T-helper 2 cell (primary cell): ENCODE measurements at regions not wholly inside any gene's neighbourhood (a gene's known extent, or its start where the extent isn't known, plus 50 kb on each side); places are given as distances from the start of the nearest gene placed in this dataset.
A peak's percentile ranks its signal among the peaks of the same experiment; 100 is the strongest.

Source experiments
- DNase-seq, 5 experiments: peaks; one replicate each; pipeline versions ENCODE4 v3.0.0 to v3.0.0-alpha.2; 2012 to 2022

DNA sequence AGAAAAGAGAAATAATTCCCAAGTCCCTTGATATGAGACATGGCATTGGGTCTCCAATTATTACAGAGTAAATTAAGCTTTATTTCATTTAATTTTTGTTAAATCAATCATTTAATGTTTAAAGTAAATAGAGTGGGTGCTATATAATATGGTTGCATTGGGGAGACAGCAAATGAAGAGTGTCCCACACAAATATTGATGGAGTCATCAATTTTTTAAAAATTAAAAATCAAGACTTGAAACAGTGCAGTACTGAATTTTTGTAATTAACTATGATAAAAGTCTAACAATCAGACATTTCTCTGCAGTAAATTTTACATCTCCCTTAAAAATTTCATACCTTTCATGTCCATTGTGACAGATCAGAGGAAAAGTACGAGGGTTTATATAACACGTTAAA is 193.9 kb upstream of the ID4 start:
- DNase-seq = no peak

DNA sequence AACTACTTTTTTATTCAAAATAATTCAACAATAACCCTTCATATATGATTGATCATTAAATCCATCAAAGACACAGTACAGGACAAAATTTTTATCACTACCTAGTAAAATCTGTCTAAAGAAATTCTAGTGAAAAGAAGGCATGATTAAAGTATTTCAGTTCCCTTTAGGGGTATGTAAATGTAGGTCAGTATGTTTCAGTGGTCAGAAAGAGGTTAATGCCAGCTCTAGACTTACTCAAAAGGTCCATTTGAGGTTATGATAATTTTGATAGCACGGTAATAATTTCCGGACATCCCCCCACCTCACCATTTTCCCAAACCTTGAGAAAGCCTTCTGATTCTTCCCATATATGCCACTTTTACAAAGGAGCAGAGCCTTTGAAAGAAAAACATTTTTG is 193.5 kb upstream of the ID4 start:
- no peak for DNase-seq

DNA sequence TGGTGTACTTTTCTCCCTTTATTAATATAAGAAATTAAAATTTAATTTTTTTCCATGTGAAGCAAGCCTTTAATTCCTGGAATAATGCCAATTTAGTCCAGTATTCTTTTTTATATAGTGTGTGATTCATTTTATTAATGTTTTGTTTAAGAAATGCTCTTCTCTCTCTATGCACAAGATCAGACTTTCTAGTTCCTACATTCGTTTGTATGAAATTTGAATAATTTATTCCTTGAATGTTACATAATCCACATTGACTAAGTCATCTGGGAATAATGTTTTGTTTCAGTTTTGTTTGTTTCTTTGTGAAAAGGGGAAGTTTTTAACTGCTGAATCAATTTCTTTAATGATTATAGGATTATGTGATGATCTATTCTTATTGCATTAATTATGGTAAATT is 181.4 kb upstream of the ID4 start:
- no peak for DNase-seq

DNA sequence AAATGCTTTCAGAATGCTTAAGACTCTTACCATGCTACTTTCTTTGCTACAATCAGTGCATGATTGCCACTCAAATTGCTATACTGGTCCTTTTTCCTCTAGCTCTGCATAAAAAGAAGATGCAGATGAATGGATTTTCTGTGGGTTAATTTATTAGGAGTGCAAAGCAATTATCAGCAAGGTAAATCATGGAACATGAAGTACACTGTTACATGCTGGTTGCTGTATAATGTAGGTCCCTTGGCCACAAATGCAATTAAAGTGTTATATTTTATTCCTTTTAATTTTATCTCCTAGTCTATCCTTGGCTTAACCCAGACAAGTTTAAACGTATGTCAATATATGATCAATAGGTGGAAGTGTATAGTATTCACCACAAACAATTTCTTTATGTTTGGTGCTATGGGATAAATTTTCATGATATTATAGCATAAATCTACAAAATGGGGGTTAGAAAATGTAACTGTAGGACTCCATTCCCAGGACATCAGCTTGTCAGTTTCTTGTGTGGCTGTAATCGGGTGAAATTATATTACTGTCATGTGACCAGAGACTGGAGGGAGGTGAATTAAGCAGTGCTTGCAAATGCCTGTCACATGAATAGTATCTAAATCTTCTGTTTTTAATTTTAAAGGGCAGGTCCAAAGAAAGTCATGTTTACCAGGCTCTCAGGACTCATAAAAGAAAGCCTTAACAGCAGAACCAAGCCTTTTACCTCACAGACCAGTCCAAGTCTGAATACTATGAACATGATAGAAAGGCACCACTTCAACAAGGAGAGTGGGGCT is 176.9 kb upstream of the ID4 start:
- no peak for DNase-seq

DNA sequence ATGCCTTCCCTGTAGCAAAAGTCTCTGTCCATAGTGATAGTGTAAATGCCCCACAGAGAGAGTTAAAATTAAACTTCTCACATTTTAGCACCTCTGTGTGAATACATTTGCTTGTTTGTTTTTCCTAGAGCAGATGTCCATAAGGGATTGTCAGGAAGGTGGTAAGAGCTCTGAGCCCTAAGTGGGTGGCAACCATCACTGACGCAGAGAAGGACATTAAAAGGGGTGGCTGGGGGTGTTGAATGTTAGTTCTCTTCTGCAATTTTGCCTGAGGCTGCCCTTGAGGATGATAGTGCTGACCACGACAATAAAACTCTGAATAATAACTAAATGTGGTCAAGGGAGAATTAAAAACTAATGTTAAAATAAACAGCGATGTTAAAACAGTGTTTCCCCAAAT is 174.3 kb upstream of the ID4 start:
- DNase-seq = no peak

DNA sequence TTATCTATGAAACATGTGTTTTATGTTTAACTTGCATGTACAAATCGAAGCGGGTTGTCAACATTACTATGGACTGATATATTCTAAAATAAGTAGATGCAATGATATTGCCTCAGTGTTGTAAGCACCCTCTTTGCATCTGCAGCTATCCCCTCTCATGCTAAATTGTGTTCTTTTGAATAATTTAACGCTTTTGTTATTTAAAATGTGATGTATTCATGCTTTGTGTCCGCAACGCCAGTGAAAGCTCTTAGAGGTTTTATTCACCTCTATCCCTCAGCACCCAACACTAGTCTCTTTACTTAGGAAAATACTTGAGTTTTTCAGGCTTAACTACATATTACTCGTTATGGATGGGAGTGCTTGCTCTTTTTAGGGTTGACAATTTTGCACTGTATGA is 173.7 kb upstream of the ID4 start:
- DNase-seq = no peak

DNA sequence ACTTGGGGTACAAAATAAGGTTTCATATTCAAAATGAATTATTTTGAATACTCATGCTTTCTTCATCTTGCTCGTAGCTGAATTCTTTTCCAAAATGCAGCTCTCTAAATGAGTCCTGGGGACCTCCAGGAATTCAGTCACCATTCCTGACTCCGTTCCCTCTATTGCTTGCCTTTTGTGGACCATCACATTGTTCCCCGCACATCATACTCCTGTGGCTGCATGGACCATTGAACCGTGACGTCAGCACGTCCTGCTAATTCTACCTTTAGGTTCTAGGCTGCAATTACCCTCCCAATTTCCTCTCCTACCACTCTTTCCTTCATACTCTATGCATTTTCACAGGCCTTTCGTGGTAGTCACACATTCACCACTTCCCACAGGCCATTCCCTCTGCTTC is 173.1 kb upstream of the ID4 start:
- no peak for DNase-seq

DNA sequence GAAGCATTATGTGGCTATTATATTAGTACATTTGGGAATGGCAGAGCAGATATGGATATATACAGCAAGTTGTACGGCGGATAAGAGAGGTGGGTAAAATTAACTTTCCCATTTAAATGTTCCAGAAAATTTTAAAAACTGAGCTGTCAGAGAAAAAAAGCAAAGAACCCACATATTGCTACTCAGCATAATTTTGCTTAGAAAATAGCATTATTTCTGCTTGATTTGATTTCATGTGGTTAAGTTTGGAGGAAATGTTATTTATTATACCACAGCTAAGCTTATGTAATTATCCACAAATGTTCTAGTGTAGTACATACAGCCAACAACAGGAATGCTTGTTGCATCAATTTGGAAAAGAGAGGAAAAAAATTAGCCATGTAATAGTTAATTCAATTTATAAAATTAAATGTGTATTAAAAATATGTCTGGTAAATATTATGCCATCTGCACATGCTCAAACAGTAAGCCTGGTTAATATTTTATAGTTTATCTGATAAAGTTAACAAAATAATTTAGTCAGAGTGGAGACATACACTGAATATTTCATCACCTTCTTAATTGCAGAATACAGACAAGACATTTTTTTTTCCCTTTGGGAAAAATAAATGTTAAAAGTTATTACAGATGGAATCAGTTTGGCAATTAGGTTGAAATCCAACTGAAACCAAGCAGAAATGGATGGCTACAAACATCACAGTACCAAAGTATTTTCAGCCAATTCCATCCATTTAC is 172.1 kb upstream of the ID4 start:
- DNase-seq = no peak

DNA sequence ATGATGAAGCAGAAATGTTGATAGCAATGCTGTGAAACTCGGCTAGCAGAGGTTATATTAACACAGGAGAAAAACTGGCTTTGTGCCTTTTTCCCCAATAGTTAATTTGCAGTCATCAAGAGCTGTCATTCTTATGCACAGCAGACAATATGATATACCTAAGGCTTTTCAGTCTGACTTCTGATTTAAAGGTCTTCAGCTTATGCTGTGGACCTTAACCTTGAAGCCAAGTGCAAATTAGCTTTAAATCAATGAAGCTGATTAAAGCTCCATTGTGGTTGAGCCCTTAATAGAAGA is 171.6 kb upstream of the ID4 start:
- no peak for DNase-seq

DNA sequence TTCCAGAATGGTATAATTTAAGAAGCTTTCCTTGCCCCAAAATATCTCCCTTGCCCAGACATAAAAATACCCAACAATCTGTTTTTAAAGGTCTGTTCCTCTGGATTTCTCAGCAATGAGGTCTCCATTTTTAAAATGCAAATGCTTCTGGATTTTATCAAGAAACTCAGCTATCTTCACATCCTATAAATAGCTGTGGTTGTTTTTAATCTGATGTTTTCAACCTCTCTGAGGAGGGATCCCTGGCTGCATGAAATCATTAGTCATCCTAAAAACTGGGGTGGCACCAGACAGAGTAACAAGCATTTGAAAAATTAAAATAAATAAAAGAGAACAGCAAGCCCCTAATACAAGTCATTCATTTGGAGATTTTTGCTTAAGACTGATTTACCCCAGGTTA is 168.5 kb upstream of the ID4 start:
- DNase-seq = no peak

DNA sequence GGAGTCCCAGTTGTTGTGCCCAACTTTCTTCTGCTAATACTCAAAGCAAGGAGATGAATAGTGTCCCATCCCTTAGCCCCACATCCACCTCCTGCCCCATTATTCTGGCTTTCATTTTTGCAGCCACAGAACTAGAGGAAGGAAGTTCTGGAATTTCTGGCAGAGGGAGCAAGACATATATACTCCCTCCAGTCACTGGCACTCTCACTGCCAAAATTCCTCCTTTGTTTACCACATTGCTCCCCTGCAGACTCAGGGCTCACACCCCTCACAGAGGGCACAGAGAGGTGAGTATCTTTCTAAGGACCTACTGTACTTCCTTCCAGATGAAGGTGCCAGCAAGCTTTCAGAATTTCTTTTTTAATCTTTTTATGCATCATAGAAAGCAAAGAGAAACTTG is 168.0 kb upstream of the ID4 start:
- DNase-seq = no peak

DNA sequence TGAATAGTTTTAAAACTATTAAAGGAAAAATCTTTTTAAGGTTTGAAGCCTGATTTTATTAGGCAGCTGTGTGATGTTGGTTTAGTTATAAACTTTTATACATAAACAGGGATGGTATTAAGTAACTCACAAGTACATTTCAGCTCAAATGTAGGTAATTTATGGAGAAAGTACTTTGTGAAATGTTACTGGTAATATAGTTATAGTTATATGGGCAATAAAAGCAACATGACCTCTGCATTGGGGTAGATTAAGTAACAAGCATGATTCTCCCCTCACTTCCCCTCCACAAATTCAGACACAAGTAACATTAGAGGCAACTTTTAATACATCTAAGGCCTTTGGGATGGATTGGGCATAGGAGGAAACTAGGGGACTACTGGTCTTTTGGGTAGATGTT is 154.3 kb upstream of the ID4 start:
- no peak for DNase-seq

DNA sequence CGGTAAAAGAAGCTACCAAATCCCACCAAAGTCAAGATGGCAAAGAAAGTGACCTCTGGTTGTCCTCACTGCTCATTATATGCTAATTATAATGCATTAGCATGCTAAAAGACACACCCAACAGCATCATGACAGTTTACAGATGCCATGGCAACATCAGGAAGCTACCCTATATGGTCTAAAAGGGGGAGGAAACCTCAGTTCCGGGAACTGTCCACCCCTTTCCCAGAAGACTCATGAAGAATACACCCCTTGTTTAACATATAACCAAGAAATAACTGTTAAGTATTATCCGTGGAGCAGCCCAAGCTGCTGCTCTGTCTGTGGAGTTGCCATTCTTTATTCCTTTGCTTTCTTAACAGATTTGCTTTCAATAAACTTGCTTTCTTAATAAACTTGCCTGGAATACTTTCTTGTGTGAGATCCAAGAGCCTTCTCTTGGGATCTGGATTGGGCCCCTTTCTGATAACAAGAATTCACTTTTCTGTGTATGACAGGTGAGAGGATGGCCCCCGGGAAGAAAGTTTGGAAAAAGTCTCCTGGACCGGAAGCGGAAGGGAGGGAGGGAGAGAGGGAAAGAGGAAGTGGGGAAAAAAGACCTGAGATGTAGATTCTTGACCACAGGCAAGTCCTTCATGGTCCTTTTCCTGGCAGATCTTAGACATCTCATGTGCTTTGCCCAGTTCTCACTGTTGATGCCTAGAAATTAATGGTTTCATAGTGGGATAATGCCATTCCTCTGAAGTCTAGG is 146.7 kb upstream of the ID4 start:
- DNase-seq = no peak

DNA sequence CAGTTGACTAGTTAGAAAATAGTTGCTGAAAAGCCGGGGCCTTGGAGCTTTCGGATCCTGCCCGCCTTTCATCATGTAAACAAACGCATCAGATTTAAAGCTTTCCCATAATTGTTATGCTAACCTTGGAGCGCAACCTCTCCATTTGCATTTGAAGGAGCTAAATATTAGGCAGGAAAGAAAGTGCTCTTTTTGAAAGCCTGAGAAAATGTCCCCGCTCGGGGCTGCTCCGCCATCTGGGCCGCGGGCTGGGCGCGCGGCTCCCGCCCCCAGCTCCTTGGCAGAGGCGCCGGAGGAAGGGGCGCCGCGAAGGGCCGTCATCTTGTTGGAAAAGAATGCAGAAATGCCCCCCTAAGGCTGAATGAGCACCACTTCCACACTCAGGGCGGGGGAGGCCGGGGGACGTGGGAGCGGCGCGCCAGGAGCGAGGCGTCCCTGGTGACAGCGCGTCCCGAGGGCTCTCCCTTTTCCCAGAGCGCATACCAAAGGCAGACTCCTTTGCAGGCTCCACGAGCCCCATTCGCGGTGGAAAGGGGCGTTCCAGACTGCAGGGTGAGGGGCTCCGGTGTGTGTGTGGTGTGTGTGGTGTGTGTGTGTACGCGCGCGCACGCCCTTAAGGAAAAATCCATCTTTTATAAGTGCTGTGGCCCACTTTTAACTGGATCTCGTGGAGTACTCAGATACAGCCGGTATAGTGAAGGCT is 145.6 kb upstream of the ID4 start:
- DNase-seq = no peak

DNA sequence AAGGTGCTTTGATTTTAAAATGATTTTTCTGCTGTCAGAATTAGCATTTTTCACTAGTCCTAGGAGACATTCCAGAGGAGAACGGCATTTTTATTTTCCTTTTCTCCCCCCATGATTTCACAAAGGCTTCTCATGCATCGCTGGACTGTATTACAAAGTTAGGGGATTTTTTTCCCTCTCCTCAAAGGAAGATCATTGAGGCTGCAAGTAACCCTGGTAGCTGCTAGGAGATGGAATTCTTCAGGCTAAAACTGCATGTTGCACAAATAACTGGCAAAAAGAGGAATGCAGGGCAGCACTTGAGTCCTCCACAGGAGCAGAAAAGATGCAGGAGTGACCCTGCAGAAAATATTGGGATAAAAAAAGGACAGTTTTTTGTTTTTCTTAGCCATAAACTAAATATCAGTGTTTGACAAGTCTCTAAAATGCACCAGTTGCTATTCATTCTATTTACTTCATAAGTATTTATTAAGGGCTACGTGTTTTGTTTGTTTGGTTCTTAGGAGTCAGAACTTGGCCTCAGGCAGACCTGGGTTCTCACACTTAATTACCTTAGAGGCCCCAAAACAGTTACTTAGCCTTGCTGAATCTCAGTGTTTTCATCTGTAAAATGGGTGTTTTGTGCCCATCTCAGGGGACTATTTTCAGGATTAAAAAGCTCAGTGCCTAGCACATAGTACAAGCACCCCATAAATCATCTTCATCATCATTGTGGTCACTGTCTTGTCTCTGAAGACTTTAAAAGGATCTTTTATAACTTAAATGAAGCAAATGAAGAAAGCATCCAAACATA is 144.5 kb upstream of the ID4 start:
- DNase-seq = no peak

DNA sequence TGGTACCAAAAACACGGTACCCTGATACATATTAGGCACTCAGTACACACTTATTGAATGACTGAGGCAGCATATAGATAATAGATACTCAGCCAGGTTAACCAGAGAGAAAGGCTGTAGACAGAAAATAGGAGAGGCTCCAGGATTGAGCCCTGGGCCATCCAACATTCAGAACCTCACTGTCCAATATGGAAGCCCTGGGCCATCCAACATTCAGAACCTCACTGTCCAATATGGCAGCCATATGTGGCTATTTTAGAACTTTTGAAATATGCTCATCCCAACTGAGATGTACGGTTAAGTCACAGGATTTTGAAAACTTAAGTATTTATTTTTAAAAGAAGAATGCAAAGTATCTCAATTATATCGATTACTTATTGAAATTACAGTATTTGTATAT is 142.5 kb upstream of the ID4 start:
- no peak for DNase-seq

DNA sequence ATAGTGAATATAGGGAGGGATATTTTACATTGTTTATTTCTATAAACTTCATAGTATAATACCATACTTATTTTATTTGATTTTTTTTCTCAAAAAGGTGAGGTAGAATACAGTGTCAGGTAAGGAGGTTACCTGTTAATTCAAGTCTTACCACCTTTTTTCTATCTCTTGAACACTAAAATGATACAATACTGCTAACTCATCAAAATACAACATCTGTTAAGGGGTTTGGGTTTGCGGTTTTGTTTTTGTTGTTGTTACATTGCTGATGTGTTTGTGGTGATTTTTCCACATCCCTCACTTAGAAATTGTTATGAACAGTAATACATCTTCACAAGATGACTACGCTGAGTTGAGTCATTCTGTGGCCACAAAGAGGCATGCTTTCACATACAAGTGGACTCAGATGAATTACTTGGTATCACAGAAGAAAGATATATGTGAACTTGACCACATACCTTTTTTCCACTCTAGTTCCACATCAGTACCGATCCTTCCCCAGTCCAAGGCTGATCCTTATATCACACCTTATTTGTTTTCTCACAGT is 139.4 kb upstream of the ID4 start:
- DNase-seq = peak in 1 of 5 experiments; percentile 48

DNA sequence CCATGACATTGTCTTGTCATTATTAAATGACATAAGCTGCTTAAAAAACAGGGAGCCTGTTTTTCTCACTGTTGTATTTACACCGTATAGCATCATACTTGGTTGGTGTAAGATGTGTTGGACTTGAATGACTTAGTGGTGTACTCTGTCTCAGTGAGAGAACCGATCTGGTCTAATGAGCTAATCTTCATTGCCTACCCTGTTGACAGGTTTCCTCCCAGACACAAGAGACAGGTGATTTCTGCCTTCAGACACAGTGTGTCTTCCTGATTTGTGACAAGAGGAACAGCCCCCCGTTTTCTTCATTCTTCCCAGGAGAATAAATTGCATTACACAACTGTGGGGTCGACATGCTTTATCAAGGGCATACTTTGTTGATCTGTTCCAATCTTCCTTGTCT is 137.2 kb upstream of the ID4 start:
- DNase-seq = no peak

DNA sequence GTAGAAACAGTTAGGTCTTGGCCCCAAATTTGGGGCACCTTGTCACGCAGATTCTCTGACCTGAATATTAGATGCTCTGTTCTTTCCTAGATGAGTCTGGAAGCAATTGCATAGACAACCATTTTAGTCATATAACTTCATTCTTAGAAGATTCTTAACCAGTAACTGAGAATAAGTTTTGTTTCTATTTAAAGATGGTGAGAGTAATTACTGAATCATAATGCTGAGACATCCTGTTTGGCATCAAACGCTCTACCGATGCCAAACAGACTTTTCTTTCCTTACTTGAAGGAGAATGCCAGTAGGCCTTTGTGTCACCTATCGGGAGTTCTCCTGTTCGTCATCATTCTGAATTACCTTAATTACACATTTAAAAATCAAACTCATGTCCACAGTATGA is 131.6 kb upstream of the ID4 start:
- DNase-seq = no peak

DNA sequence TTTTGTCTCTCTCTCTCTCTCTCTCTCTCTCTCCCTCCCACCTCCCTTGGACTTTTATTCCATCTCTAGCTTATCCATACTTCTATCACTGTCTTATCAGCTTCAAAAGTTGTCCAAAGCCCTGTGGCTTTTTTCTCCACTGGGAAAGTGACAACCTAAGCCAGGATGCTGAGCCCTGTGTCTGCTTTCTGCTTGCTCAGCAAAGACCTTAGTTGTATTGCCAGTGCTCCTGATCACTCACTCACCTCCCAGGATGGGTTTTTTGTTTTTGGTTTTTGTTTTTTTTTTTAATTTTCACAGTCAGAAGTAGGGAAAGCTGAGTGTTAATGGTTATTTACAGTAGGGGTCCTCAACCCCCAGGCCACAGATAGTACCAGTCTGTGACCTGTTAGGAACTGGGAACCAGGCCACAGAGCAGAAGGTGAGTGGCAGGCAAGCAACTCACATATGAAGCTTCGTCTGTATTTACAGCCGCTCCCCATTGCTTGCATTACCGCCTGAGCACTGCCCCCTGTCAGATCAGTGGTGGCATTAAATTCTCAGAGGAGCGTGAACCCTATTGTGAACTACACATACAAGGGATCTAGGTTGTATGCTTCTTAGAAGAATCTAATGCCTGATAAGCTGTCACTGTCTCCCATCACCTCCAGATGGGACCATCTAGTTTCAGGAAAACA is 125.0 kb upstream of the ID4 start:
- DNase-seq = no peak

DNA sequence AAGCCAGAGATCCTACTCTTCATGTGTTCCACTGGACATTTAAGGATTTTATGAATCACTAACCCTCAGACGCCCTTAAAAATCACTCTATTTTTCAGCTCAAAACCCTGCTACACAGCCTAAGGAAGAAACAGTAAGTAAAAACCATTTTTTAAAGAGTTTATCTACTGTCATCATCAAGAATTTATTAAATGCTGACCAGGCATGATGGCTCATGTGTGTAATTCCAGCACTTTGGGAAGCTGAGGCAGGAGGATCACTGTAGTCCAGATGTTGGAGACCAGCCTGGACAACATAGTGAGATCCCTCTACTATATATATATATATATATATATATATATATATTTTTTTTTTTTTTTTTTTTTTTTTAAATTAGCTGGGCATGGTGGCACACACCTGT is 124.2 kb upstream of the ID4 start:
- DNase-seq = no peak

DNA sequence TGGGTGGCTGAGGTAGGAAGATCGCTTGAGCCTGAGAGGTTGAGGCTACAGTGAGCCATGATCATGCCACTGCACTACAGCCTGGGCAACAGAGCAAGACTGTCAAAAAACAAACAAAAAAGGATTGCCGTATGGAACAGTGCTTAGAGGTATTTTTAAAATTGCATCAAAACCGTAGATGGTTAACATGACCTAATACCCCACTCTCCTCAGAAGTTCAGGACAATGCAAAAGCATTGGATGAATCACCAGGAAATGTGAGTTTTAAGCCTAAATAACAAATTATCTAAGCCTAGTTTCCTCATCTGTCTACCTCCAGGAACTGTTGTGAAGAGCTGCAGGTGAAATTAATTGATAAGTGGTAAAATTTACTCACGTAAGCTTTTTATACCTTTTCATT is 123.8 kb upstream of the ID4 start:
- DNase-seq = no peak
